SK-N-SH treated with all-trans-retinoic acid at 6 μM for 48 hours (cell line): ENCODE measurements at regions not wholly inside any gene's neighbourhood (a gene's known extent, or its start where the extent isn't known, plus 50 kb on each side); places are given as distances from the start of the nearest gene placed in this dataset.

Experiments used
- ATAC-seq: fragments of 200-7000 bp; cut with Tn5 transposase; 3 replicates; pipeline ENCODE4 v1.9.1; 2020; ENCODE audit warnings: mild to moderate bottlenecking, moderate library complexity
- ARNTL ChIP-seq: fragments of 450-650 bp; formaldehyde crosslinking; IDR thresholded peaks from 2 replicates; pipeline ENCODE4 v1.5.0; 2020; ENCODE audit warnings: low read depth, mild to moderate bottlenecking, moderate library complexity, borderline replicate concordance
- BACH2 ChIP-seq: fragments of 250-450 bp; sonication (Bioruptor Pico); IDR thresholded peaks from 2 replicates; pipeline ENCODE4 v1.9.0; 2021; ENCODE audit warnings: mild to moderate bottlenecking, borderline replicate concordance
- CSDC2 ChIP-seq: fragments of 250-450 bp; sonication (Bioruptor Pico); IDR thresholded peaks from 2 replicates; pipeline ENCODE4 v1.5.0; 2020; ENCODE audit warnings: mild to moderate bottlenecking, moderate library complexity
- ESRRG ChIP-seq: fragments of 250-450 bp; sonication (Bioruptor Pico); IDR thresholded peaks from 2 replicates; pipeline ENCODE4 v1.6.1; 2021; ENCODE audit warnings: mild to moderate bottlenecking
- GLIS3 ChIP-seq: fragments of 250-450 bp; sonication (Bioruptor Pico); IDR thresholded peaks from 2 replicates; pipeline ENCODE4 v1.5.0; 2020; ENCODE audit warnings: mild to moderate bottlenecking, moderate library complexity
- ISL1 ChIP-seq: fragments of 250-450 bp; sonication (Bioruptor Pico); IDR thresholded peaks from 2 replicates; pipeline ENCODE4 v2.1.2; 2022; ENCODE audit warnings: mild to moderate bottlenecking, moderate library complexity
- OSR1 ChIP-seq: fragments of 250-450 bp; sonication (Bioruptor Pico); IDR thresholded peaks from 2 replicates; pipeline ENCODE4 v1.8.0; 2022; ENCODE audit warnings: moderate library complexity, mild to moderate bottlenecking, inconsistent platforms
- PPARA ChIP-seq: fragments of 250-450 bp; sonication (Bioruptor Pico); IDR thresholded peaks from 2 replicates; pipeline ENCODE4 v1.5.0; 2020; ENCODE audit warnings: mild to moderate bottlenecking, borderline replicate concordance
- SNAI2 ChIP-seq: fragments of 250-450 bp; sonication (Bioruptor Pico); IDR thresholded peaks from 2 replicates; pipeline ENCODE4 v1.5.0; 2020; ENCODE audit warnings: mild to moderate bottlenecking, moderate library complexity
- TCF4 ChIP-seq: fragments of 250-450 bp; sonication (Bioruptor Pico); IDR thresholded peaks from 2 replicates; pipeline ENCODE4 v1.8.0; 2021; ENCODE audit warnings: mild to moderate bottlenecking, moderate library complexity, borderline replicate concordance
- ZC3H10 ChIP-seq: fragments of 250-450 bp; sonication (Bioruptor Pico); IDR thresholded peaks from 2 replicates; pipeline ENCODE4 v1.5.1; 2021; ENCODE audit warnings: mild to moderate bottlenecking, moderate library complexity
- ZFP3 ChIP-seq: fragments of 250-450 bp; sonication (Bioruptor Pico); IDR thresholded peaks from 2 replicates; pipeline ENCODE4 v1.5.0; 2020; ENCODE audit warnings: mild to moderate bottlenecking, moderate library complexity
- ZFP30 ChIP-seq: fragments of 450-650 bp; formaldehyde crosslinking; IDR thresholded peaks from 2 replicates; pipeline ENCODE4 v1.5.0; 2022; ENCODE audit warnings: mild to moderate bottlenecking, moderate library complexity
- ZNF565 ChIP-seq: fragments of 450-650 bp; formaldehyde crosslinking; conservative IDR thresholded peaks from 2 replicates; pipeline ENCODE4 v1.5.0; 2020; ENCODE audit warnings: low read depth, mild to moderate bottlenecking, moderate library complexity
- ZNF70 ChIP-seq: fragments of 450-650 bp; formaldehyde crosslinking; IDR thresholded peaks from 2 replicates; pipeline ENCODE4 v1.5.0; 2020; ENCODE audit warnings: mild to moderate bottlenecking, moderate library complexity
- ZNF8 ChIP-seq: fragments of 450-650 bp; formaldehyde crosslinking; IDR thresholded peaks from 2 replicates; pipeline ENCODE4 v1.5.0; 2020; ENCODE audit warnings: mild to moderate bottlenecking, moderate library complexity
- TF ChIP-seq, protein P1 (sequence below): fragments of 250-450 bp; sonication (Bioruptor Pico); IDR thresholded peaks from 2 replicates; pipeline ENCODE4 v1.8.0; 2020; ENCODE audit warnings: mild to moderate bottlenecking, moderate library complexity, borderline replicate concordance
- TF ChIP-seq, protein P2 (sequence below): fragments of 250-450 bp; sonication (Bioruptor Pico); IDR thresholded peaks from 2 replicates; pipeline ENCODE4 v1.8.0; 2021; ENCODE audit warnings: low read depth, mild to moderate bottlenecking, moderate library complexity, borderline replicate concordance
- TF ChIP-seq, protein P3 (sequence below): fragments of 250-450 bp; sonication (Bioruptor Pico); IDR thresholded peaks from 2 replicates; pipeline ENCODE4 v1.5.0; 2020; ENCODE audit warnings: mild to moderate bottlenecking, moderate library complexity

- ATAC-seq: no peak
- TF ChIP-seq CSDC2 (CRISPR knock-in tag): no peak
- TF ChIP-seq ZC3H10 (CRISPR knock-in tag): no peak
- no peak for TF ChIP-seq ARNTL (CRISPR knock-in tag)
- TF ChIP-seq SNAI2 (CRISPR knock-in tag): no peak
- no peak for TF ChIP-seq ZNF70 (CRISPR knock-in tag)
- TF ChIP-seq ZNF565: no peak
- TF ChIP-seq GLIS3 (CRISPR knock-in tag): no peak
- TF ChIP-seq PPARA: no peak
- TF ChIP-seq, protein P1, sequence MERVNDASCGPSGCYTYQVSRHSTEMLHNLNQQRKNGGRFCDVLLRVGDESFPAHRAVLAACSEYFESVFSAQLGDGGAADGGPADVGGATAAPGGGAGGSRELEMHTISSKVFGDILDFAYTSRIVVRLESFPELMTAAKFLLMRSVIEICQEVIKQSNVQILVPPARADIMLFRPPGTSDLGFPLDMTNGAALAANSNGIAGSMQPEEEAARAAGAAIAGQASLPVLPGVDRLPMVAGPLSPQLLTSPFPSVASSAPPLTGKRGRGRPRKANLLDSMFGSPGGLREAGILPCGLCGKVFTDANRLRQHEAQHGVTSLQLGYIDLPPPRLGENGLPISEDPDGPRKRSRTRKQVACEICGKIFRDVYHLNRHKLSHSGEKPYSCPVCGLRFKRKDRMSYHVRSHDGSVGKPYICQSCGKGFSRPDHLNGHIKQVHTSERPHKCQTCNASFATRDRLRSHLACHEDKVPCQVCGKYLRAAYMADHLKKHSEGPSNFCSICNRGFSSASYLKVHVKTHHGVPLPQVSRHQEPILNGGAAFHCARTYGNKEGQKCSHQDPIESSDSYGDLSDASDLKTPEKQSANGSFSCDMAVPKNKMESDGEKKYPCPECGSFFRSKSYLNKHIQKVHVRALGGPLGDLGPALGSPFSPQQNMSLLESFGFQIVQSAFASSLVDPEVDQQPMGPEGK (CRISPR knock-in tag): no peak
- TF ChIP-seq ZFP3 (CRISPR knock-in tag): no peak
- TF ChIP-seq, all 23 proteins: peak for 0
Measured at GRCh38 chr14:40129159-40129558, 696.9 kb upstream of the FBXO33 start.

- no peak for ATAC-seq
- TF ChIP-seq, protein P2, sequence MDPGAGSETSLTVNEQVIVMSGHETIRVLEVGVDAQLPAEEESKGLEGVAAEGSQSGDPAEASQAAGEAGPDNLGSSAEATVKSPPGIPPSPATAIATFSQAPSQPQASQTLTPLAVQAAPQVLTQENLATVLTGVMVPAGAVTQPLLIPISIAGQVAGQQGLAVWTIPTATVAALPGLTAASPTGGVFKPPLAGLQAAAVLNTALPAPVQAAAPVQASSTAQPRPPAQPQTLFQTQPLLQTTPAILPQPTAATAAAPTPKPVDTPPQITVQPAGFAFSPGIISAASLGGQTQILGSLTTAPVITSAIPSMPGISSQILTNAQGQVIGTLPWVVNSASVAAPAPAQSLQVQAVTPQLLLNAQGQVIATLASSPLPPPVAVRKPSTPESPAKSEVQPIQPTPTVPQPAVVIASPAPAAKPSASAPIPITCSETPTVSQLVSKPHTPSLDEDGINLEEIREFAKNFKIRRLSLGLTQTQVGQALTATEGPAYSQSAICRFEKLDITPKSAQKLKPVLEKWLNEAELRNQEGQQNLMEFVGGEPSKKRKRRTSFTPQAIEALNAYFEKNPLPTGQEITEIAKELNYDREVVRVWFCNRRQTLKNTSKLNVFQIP (CRISPR knock-in tag): no peak
- TF ChIP-seq, protein P3, sequence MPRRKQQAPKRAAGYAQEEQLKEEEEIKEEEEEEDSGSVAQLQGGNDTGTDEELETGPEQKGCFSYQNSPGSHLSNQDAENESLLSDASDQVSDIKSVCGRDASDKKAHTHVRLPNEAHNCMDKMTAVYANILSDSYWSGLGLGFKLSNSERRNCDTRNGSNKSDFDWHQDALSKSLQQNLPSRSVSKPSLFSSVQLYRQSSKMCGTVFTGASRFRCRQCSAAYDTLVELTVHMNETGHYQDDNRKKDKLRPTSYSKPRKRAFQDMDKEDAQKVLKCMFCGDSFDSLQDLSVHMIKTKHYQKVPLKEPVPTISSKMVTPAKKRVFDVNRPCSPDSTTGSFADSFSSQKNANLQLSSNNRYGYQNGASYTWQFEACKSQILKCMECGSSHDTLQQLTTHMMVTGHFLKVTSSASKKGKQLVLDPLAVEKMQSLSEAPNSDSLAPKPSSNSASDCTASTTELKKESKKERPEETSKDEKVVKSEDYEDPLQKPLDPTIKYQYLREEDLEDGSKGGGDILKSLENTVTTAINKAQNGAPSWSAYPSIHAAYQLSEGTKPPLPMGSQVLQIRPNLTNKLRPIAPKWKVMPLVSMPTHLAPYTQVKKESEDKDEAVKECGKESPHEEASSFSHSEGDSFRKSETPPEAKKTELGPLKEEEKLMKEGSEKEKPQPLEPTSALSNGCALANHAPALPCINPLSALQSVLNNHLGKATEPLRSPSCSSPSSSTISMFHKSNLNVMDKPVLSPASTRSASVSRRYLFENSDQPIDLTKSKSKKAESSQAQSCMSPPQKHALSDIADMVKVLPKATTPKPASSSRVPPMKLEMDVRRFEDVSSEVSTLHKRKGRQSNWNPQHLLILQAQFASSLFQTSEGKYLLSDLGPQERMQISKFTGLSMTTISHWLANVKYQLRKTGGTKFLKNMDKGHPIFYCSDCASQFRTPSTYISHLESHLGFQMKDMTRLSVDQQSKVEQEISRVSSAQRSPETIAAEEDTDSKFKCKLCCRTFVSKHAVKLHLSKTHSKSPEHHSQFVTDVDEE (CRISPR knock-in tag): no peak
- TF ChIP-seq ZC3H10 (CRISPR knock-in tag) (no peak), ISL1 (no peak), TCF4 (CRISPR knock-in tag) (no peak), CSDC2 (CRISPR knock-in tag) (no peak)
Measured at GRCh38 chr14:40123816-40124215, 691.6 kb upstream of the FBXO33 start.

- no peak for ATAC-seq
Measured at GRCh38 chr14:40122968-40123648, 690.9 kb upstream of the FBXO33 start.

GRCh38 chr14:40119765-40120164, 687.5 kb upstream of the FBXO33 start:
- ATAC-seq: no peak
- TF ChIP-seq PPARA: no peak
- TF ChIP-seq, protein P1 (CRISPR knock-in tag): no peak
- no peak for TF ChIP-seq ARNTL (CRISPR knock-in tag)
- TF ChIP-seq ZNF70 (CRISPR knock-in tag): no peak
- TF ChIP-seq ZNF565: no peak
- no peak for TF ChIP-seq OSR1
- no peak for TF ChIP-seq BACH2 (CRISPR knock-in tag)
- TF ChIP-seq, all 23 proteins: peak for 0

More at GRCh38 chr14:40122968-40123648, 690.9 kb upstream of the FBXO33 start:
- TF ChIP-seq CSDC2 (CRISPR knock-in tag) (no peak), ZFP30 (CRISPR knock-in tag) (no peak), ZFP3 (CRISPR knock-in tag) (no peak), ISL1 (no peak)

DNA sequence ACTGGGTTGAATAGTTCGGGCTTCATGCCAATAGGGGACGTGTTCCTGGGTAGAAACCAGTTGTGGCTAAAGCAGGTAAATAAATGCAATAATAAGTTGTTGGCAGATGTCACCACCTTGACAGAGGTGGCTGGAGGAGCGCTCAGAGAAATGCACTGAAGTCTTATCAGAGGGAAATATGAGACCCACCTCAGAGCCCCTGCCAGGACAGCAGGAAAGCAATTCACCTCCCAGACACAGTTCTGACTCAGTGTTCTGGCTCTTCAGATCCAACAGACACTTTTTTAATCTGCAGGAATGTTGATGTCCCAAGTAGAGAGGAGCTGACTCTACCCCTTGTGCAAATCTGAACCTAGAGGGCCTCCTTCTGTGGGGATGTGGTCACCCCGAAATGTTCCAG, 687.1 kb upstream of the FBXO33 start:
- no peak for ATAC-seq
- TF ChIP-seq ZC3H10 (CRISPR knock-in tag) (no peak), ZNF8 (CRISPR knock-in tag) (no peak), ZFP3 (CRISPR knock-in tag) (no peak), ZFP30 (CRISPR knock-in tag) (no peak), SNAI2 (CRISPR knock-in tag) (no peak), ISL1 (no peak), PPARA (no peak), ZNF70 (CRISPR knock-in tag) (no peak), TCF4 (CRISPR knock-in tag) (no peak), GLIS3 (CRISPR knock-in tag) (no peak), BACH2 (CRISPR knock-in tag) (no peak), ESRRG (CRISPR knock-in tag) (no peak)
- TF ChIP-seq, protein P3 (CRISPR knock-in tag): no peak
- TF ChIP-seq, protein P2 (CRISPR knock-in tag): no peak
